C4-2B (cell line): ENCODE measurements at regions not wholly inside any gene's neighbourhood (a gene's known extent, or its start where the extent isn't known, plus 50 kb on each side); places are given as distances from the start of the nearest gene placed in this dataset.

Experiments used
- H3K27ac ChIP-seq: fragments of 450-650 bp; 2 replicates; pipeline ENCODE4 v1.5.1; 2017
- ZFX ChIP-seq: fragments of 450-650 bp; IDR thresholded peaks from 2 replicates; pipeline ENCODE4 v1.6.1; 2017
- TF ChIP-seq, protein P1 (sequence below): fragments of 450-650 bp; conservative IDR thresholded peaks from 2 replicates; pipeline ENCODE4 v1.5.1; 2017; ENCODE audit warnings: mild to moderate bottlenecking

DNA sequence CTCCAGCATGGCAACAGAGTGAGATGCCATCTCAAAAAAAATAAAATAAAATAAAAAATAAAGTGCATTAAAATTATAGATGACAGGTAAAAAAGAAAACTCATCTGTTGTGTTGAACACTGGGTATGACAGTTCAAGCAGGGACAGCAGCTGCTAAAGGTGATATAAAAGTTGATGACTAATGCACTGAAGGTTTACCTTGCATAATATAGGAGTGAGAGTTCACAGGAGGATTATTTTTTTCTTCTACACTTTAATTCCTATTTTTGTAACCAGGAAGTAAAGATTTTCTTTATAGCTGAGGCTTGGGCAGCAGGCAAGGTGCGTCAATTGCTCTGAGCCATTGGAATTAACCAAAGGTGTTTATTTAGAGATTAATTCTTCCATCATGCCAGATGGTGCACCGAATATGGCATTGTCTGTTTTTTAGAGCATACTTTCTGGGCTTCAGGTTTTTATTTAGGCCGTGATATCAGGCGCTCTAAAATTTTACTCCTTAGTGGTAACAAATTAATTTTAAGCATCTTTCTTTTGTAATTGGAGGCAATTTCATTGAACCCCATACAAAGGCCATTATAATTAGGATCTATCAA is 337.0 kb upstream of the SLC10A2 start:
- no peak overlapping the region for H3K27ac ChIP-seq
- TF ChIP-seq, protein P1, sequence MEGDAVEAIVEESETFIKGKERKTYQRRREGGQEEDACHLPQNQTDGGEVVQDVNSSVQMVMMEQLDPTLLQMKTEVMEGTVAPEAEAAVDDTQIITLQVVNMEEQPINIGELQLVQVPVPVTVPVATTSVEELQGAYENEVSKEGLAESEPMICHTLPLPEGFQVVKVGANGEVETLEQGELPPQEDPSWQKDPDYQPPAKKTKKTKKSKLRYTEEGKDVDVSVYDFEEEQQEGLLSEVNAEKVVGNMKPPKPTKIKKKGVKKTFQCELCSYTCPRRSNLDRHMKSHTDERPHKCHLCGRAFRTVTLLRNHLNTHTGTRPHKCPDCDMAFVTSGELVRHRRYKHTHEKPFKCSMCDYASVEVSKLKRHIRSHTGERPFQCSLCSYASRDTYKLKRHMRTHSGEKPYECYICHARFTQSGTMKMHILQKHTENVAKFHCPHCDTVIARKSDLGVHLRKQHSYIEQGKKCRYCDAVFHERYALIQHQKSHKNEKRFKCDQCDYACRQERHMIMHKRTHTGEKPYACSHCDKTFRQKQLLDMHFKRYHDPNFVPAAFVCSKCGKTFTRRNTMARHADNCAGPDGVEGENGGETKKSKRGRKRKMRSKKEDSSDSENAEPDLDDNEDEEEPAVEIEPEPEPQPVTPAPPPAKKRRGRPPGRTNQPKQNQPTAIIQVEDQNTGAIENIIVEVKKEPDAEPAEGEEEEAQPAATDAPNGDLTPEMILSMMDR, result no peak
- no peak for TF ChIP-seq ZFX

DNA sequence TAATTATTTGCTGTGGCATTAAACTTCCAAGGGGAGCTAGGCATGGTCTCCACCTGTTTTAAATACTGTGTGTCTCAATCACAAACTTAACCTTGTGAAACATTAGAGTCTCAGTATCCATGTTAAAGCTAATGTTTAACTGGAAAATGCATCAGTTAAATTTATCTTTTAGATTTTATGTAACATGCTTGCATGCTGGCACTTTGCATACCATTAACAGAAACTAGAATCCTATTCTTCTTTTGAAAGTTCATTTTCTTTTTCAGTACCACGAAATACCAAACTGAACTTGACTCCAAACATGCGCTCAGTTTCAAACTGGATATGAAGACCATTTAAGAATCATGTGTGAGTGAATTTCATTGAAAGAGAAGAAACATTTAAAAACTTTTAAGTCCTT is 328.9 kb upstream of the SLC10A2 start:
- TF ChIP-seq, protein P1, result no peak
- no peak for TF ChIP-seq ZFX
- no peak overlapping the region for H3K27ac ChIP-seq

DNA sequence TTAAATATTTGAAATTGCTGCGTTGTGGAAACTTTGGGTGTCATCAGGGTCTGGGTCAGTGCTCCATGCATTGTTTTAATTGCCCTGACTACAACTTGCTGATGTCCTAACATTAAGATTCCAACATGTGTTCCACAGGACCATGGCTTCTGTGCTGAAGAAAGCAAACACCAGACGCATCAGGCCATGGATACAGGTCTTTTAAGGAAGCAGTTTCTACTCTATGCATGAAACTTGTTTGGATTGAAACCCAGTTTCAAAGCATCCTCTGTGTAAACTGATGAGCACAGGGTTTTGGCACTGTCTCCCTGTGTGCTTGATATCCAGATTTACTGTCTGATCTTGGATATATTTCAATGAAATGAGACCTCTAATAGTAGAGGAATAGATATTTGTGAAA is 328.4 kb upstream of the SLC10A2 start:
- TF ChIP-seq ZFX, result no peak
- TF ChIP-seq, protein P1, result no peak
- no peak overlapping the region for H3K27ac ChIP-seq

DNA sequence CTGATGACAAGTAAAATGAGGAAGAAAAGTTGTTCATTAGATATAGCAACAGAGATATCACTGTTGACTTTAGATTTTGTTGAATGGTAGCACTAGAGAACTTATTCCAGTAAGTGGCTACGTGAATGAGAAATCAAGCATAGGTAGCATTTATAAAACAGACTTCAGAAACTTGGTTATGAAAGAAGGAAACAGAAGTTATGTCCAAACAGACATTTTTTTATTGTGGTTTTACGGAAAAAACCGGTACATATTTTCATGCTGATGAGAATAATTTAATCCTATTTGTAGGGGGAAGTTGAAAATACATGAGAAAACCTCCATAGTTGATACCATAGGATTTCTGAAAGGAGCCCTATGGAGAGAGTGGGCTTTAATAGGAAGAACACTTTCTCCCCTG is 325.7 kb upstream of the SLC10A2 start:
- no peak overlapping the region for H3K27ac ChIP-seq
- TF ChIP-seq, protein P1, result no peak
- no peak for TF ChIP-seq ZFX

DNA sequence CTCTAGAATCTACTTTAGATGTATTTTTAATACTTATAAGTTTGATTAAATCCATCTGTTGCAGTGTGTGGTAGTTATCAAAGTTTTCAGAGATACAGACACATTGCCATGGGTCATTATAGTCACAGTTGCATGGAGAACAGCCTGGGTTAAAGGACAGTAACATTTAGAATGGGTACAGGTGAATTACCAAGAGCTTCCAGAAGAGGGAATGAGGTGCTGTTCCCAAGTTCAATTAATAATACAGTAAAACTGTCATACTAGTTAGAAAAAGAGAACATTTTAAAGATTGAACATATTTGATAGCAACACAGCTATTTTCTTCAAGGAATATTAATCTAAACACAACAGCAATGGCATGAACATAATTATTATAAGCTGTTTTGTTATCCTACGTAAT is 322.6 kb upstream of the SLC10A2 start:
- TF ChIP-seq, protein P1, result peak; percentile 20
- no peak for TF ChIP-seq ZFX
- no peak overlapping the region for H3K27ac ChIP-seq

DNA sequence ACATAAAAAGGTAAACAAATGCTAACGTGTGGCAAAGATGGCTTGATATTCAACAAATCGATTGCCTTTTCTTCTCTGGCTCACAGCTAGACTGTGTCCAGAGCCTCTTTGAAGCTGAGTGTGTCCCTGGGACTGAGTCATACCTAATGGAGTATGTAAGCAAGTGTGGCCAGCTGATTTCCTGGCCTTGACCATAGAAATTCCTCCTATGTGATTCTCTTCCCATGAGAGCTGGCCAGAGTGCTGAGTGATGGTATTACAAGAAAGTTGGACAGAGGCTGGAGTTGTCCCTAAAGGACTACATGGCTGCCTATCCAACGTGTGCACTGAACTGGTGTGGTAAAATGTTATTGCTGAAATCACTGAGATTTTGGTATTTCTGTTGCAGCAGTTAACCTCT is 320.1 kb upstream of the SLC10A2 start:
- H3K27ac ChIP-seq, result no peak overlapping the region
- TF ChIP-seq ZFX, result no peak
- TF ChIP-seq, protein P1, result no peak

DNA sequence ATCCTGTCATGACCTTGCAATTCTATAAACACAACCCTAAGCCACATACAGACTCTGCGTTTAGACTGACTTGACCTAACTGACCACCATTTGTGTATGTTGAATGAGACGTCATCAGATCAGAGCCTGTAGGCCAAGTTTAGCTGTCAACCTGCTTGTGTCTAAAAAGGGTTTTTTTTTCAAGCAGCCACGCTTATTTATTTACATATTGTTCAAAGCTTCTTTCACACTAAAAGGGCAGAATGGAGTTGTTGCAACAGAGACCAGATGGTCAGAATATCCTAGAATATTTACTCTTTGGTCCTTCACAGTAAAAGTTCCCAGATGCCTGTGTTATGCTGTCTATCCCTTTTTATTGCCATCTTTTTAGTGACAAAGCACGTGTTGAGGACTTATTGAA is 307.7 kb upstream of the SLC10A2 start:
- TF ChIP-seq, protein P1, result no peak
- TF ChIP-seq ZFX, result no peak
- no peak overlapping the region for H3K27ac ChIP-seq
